Karpas-422 (cell line): ENCODE measurements at regions not wholly inside any gene's neighbourhood (a gene's known extent, or its start where the extent isn't known, plus 50 kb on each side); places are given as distances from the start of the nearest gene placed in this dataset.

Experiments
- DNase-seq: peaks from one replicate; pipeline ENCODE4 v3.0.0-alpha.2; 2015
- H2AFZ ChIP-seq: fragments of 200-600 bp; sonication (generic); 2 replicates; pipeline ENCODE4 v1.6.1; 2014; ENCODE audit warnings: antibody characterized with exemption, low read length, mixed read lengths
- H3K27ac ChIP-seq: fragments of 200-600 bp; sonication (generic); 2 replicates; pipeline ENCODE4 v1.5.1; 2014; ENCODE audit warnings: mild to moderate bottlenecking, low read length, moderate library complexity
- H3K27me3 ChIP-seq: fragments of 200-600 bp; sonication (generic); 2 replicates; pipeline ENCODE4 v1.6.1; 2014; ENCODE audit warnings: low read length, mixed read lengths
- H3K36me3 ChIP-seq: fragments of 200-600 bp; sonication (generic); 2 replicates; pipeline ENCODE4 v1.6.1; 2014; ENCODE audit warnings: low read length, mixed read lengths; ENCODE audit not compliant: insufficient read depth
- H3K4me1 ChIP-seq: fragments of 200-600 bp; sonication (generic); 2 replicates; pipeline ENCODE4 v1.6.1; 2014; ENCODE audit warnings: mild to moderate bottlenecking, low read length, mixed read lengths
- H3K4me2 ChIP-seq: fragments of 200-600 bp; sonication (generic); 2 replicates; pipeline ENCODE4 v1.6.1; 2014; ENCODE audit warnings: low read length, low read depth, mild to moderate bottlenecking; ENCODE audit not compliant: poor library complexity, severe bottlenecking
- H3K4me3 ChIP-seq: fragments of 200-600 bp; sonication (generic); 2 replicates; pipeline ENCODE4 v1.5.1; 2014; ENCODE audit warnings: mild to moderate bottlenecking, antibody characterized with exemption, low read length, mixed read lengths
- H3K79me2 ChIP-seq: fragments of 200-600 bp; sonication (generic); 2 replicates; pipeline ENCODE4 v1.6.1; 2014; ENCODE audit warnings: mild to moderate bottlenecking, low read length, mixed read lengths
- H3K9ac ChIP-seq: fragments of 200-600 bp; sonication (generic); 2 replicates; pipeline ENCODE4 v1.6.0; 2014; ENCODE audit warnings: low read length
- H3K9me2 ChIP-seq: fragments of 200-600 bp; sonication (generic), shearing (Covaris generic); replicated peaks from 2 replicates; pipeline ENCODE4 v1.6.0; 2014; ENCODE audit warnings: mild to moderate bottlenecking, low read length, moderate library complexity; ENCODE audit not compliant: insufficient read depth
- H3K9me3 ChIP-seq: fragments of 300-700, 200-600 bp; sonication (generic); 2 replicates; pipeline ENCODE4 v1.6.1; 2014; ENCODE audit warnings: low read length, mixed read lengths
- H4K20me1 ChIP-seq: fragments of 200-600 bp; sonication (generic); 2 replicates; pipeline ENCODE4 v1.6.1; 2014; ENCODE audit warnings: mild to moderate bottlenecking, antibody characterized with exemption, low read length, low read depth; ENCODE audit not compliant: insufficient read depth

GRCh38 chr4:81352446-81352835 is 119.3 kb downstream of the RASGEF1B start:
- H3K36me3 ChIP-seq = no peaks in the 10 kb centered on the region

GRCh38 chr4:81351654-81352445 is 119.9 kb downstream of the RASGEF1B start:
- peak; percentile 77 for DNase-seq
- H3K9me2 ChIP-seq = no peaks in the 10 kb centered on the region
- no peaks in the 10 kb centered on the region for H3K79me2 ChIP-seq
- H3K36me3 ChIP-seq = no peaks in the 10 kb centered on the region
- no peak overlapping the region for H3K4me3 ChIP-seq
- no peaks in the 10 kb centered on the region for H3K27me3 ChIP-seq
- no peak overlapping the region for H3K4me2 ChIP-seq
- no peak overlapping the region for H3K9ac ChIP-seq
- H4K20me1 ChIP-seq = no peaks in the 10 kb centered on the region
- no peak overlapping the region for H2AFZ ChIP-seq
- H3K9me3 ChIP-seq = no peaks in the 10 kb centered on the region
- H3K27ac ChIP-seq = no peak overlapping the region
- H3K4me1 ChIP-seq = no peaks in the 10 kb centered on the region

More at GRCh38 chr4:81352446-81352835, 119.3 kb downstream of the RASGEF1B start:
- Histone ChIP-seq H2AFZ (no peak overlapping the region), H3K9ac (no peak overlapping the region), H3K4me3 (no peak overlapping the region), H3K4me1 (no peaks in the 10 kb centered on the region), H3K4me2 (no peak overlapping the region), H3K9me2 (no peaks in the 10 kb centered on the region), H3K9me3 (no peaks in the 10 kb centered on the region), H3K79me2 (no peaks in the 10 kb centered on the region), H4K20me1 (no peaks in the 10 kb centered on the region), H3K27me3 (no peaks in the 10 kb centered on the region), H3K27ac (no peak overlapping the region)
- DNase-seq = no peak

DNA sequence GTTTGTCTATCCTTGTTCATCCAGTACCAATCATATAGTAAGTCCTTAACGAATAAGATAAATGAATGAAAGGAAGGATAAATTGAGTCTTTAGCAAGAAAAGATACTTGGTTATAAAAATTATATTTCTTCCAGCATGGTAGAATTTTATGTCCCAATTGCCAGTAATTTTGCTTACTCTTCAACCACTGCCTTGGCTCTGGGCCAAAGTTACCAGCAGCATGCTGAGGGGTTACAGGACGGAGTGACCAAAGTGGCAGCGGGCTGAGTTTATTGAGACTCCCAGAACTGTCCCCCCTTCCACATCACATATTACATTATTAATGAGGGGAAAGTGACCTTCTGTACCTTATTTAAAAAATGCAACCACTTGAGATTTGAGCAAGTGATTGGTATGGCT is 121.7 kb downstream of the RASGEF1B start:
- H3K27me3 ChIP-seq = no peaks in the 10 kb centered on the region
- no peaks in the 10 kb centered on the region for H3K36me3 ChIP-seq
- H3K9me2 ChIP-seq = no peaks in the 10 kb centered on the region
- no peaks in the 10 kb centered on the region for H3K79me2 ChIP-seq
- no peak for DNase-seq
- no peak overlapping the region for H3K27ac ChIP-seq
- no peak overlapping the region for H3K4me3 ChIP-seq
- no peak overlapping the region for H3K9ac ChIP-seq
- H2AFZ ChIP-seq = no peak overlapping the region
- H3K4me1 ChIP-seq = no peaks in the 10 kb centered on the region
- no peaks in the 10 kb centered on the region for H4K20me1 ChIP-seq
- no peaks in the 10 kb centered on the region for H3K9me3 ChIP-seq
- H3K4me2 ChIP-seq = no peak overlapping the region

DNA sequence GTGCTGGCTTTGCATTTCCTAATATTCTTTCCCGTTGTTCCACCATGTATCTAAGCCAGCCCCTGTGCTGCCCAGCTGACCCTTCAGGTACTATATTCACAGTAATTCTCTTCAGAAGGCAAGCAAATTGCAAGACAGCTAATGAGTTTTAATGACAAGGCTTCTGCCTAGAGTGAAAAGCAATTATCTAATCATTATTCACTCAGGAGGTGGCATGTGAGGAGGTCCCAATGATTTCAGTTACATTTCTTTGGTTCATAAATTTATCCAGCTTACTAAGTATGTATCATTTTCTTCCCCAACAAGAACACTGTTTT is 123.0 kb downstream of the RASGEF1B start:
- no peak overlapping the region for H3K9ac ChIP-seq
- no peak for DNase-seq
- H2AFZ ChIP-seq = no peak overlapping the region
- H3K4me1 ChIP-seq = no peaks in the 10 kb centered on the region
- H3K4me3 ChIP-seq = no peak overlapping the region
- no peak overlapping the region for H3K4me2 ChIP-seq
- no peaks in the 10 kb centered on the region for H3K9me3 ChIP-seq
- H3K9me2 ChIP-seq = no peaks in the 10 kb centered on the region
- H4K20me1 ChIP-seq = no peaks in the 10 kb centered on the region
- H3K27ac ChIP-seq = no peak overlapping the region
- no peaks in the 10 kb centered on the region for H3K79me2 ChIP-seq
- no peaks in the 10 kb centered on the region for H3K36me3 ChIP-seq
- H3K27me3 ChIP-seq = no peaks in the 10 kb centered on the region

DNA sequence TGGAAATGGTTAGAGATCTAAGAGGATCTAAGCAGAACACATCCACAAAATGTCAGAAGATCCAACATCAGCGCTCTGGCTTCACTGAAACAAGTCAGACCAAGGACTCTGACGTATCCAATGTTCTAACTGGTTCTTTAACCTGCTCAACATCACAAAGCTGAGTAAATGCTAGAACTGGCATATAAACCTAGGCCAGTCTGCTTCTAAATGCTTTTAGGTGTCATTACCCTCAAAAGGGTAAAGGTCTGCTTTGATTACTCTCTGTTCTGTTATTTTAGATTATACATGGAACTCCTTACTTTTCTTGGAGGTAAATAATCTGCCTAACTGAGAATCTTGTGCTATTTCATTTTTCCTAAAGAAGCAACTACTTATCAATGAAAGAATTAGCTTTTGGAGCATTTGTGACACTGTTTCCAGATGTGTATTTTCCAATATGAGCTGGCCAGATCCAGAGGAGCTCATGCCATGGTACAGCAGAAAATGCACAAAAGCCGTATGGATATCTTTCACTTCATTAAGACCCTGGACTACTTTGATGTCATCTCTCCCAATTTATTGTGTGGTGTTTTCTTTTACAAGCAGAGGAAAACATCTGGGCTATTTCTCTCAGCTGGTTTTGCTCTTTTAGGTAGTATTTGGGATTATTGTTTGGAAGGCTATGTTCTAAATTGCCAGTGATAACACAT is 123.5 kb downstream of the RASGEF1B start:
- H4K20me1 ChIP-seq = no peaks in the 10 kb centered on the region
- no peak overlapping the region for H3K4me3 ChIP-seq
- no peak overlapping the region for H3K9ac ChIP-seq
- H3K27me3 ChIP-seq = no peaks in the 10 kb centered on the region
- no peak overlapping the region for H3K4me2 ChIP-seq
- H3K9me3 ChIP-seq = no peaks in the 10 kb centered on the region
- no peak overlapping the region for H2AFZ ChIP-seq
- no peak overlapping the region for H3K27ac ChIP-seq
- H3K79me2 ChIP-seq = no peaks in the 10 kb centered on the region
- H3K9me2 ChIP-seq = no peaks in the 10 kb centered on the region
- no peaks in the 10 kb centered on the region for H3K4me1 ChIP-seq
- DNase-seq = no peak
- no peaks in the 10 kb centered on the region for H3K36me3 ChIP-seq

- Histone ChIP-seq H3K27me3 (no peaks in the 10 kb centered on the region), H3K9me3 (no peaks in the 10 kb centered on the region), H4K20me1 (no peaks in the 10 kb centered on the region), H3K9me2 (no peaks in the 10 kb centered on the region), H3K4me1 (no peaks in the 10 kb centered on the region), H3K79me2 (no peaks in the 10 kb centered on the region), H3K27ac (no peak overlapping the region), H2AFZ (no peak overlapping the region), H3K4me3 (no peak overlapping the region), H3K36me3 (no peaks in the 10 kb centered on the region), H3K9ac (no peak overlapping the region), H3K4me2 (no peak overlapping the region)
- DNase-seq = no peak
Measured at GRCh38 chr4:81346719-81347118, 125.0 kb downstream of the RASGEF1B start.

GRCh38 chr4:81343536-81343935 is 128.2 kb downstream of the RASGEF1B start:
- no peak for DNase-seq
- no peaks in the 10 kb centered on the region for H3K9me3 ChIP-seq
- no peaks in the 10 kb centered on the region for H3K9me2 ChIP-seq
- no peaks in the 10 kb centered on the region for H3K36me3 ChIP-seq
- H3K27me3 ChIP-seq = no peaks in the 10 kb centered on the region
- no peak overlapping the region for H3K4me3 ChIP-seq
- no peak overlapping the region for H3K27ac ChIP-seq
- H3K79me2 ChIP-seq = no peaks in the 10 kb centered on the region
- H3K9ac ChIP-seq = no peak overlapping the region
- no peaks in the 10 kb centered on the region for H4K20me1 ChIP-seq
- no peak overlapping the region for H2AFZ ChIP-seq
- H3K4me1 ChIP-seq = no peaks in the 10 kb centered on the region
- no peak overlapping the region for H3K4me2 ChIP-seq

DNA sequence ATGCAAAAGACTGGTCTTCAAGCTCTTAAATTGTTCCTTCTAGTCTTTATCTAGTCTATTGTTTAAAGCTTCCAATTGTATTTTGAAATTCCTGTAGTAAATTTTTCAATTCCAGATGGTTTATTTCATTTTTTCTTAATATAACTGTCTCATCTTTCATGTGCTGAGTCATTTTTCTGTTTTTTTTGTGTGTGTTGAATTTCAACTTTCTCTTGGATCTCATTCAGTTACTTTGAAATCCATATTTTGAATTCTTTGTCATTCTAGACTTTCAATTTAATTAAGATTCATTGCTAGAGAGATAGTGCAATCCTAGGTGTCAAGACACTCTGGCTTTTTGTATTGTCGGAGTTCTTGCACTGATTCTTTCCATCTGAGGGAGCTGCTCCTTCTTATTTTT is 128.0 kb upstream of the PRKG2 start:
- Histone ChIP-seq H3K9me3 (no peaks in the 10 kb centered on the region), H4K20me1 (no peaks in the 10 kb centered on the region), H3K9ac (no peak overlapping the region), H3K27me3 (no peaks in the 10 kb centered on the region), H3K4me1 (no peaks in the 10 kb centered on the region), H3K4me2 (no peak overlapping the region), H3K79me2 (no peaks in the 10 kb centered on the region), H3K4me3 (no peak overlapping the region), H3K27ac (no peak overlapping the region), H3K36me3 (no peaks in the 10 kb centered on the region), H2AFZ (no peak overlapping the region), H3K9me2 (no peaks in the 10 kb centered on the region)
- DNase-seq = no peak
